G401 (cell line): ENCODE measurements at regions not wholly inside any gene's neighbourhood (a gene's known extent, or its start where the extent isn't known, plus 50 kb on each side); places are given as distances from the start of the nearest gene placed in this dataset.
"Not testable (repeated sequence)": the region's sequence is repeated elsewhere in the genome, so short reads cannot be mapped to it uniquely, and the experiment has no call there.

Source experiments
- DNase-seq: peaks from one replicate; pipeline ENCODE4 v3.0.0-alpha.2; 2015; ENCODE audit warnings: low spot score
- in situ Hi-C: cut with HindIII; loops from 2 replicates; pipeline ENCODE4 v1.10.0; 2016; ENCODE audit warnings: low sequenced_read_pairs, mixed read lengths

GRCh38 chr21:10398692-10399489 lies 122.5 kb upstream of the TPTE start:
- DNase-seq, in situ Hi-C loops: not testable (repeated sequence)

GRCh38 chr21:10400622-10401361 lies 120.6 kb upstream of the TPTE start:
- in situ Hi-C loops, DNase-seq: not testable (repeated sequence)

- in situ Hi-C loops, DNase-seq: not testable (repeated sequence)
Measured at GRCh38 chr21:10402461-10402860, 118.9 kb upstream of the TPTE start.

- in situ Hi-C loops, DNase-seq: not testable (repeated sequence)
Measured at GRCh38 chr21:10405331-10405730, 116.1 kb upstream of the TPTE start.

- DNase-seq, in situ Hi-C loops: not testable (repeated sequence)
Measured at GRCh38 chr21:10409786-10410185, 111.6 kb upstream of the TPTE start.

- DNase-seq, in situ Hi-C loops: not testable (repeated sequence)
Measured at GRCh38 chr21:10410354-10410929, 110.9 kb upstream of the TPTE start.

GRCh38 chr21:10411776-10412526 lies 109.4 kb upstream of the TPTE start:
- DNase-seq, in situ Hi-C loops: not testable (repeated sequence)

GRCh38 chr21:10412928-10413246 lies 108.5 kb upstream of the TPTE start:
- in situ Hi-C loops, DNase-seq: not testable (repeated sequence)

GRCh38 chr21:10413247-10414120 lies 107.9 kb upstream of the TPTE start:
- DNase-seq, in situ Hi-C loops: not testable (repeated sequence)

- DNase-seq, in situ Hi-C loops: not testable (repeated sequence)
Measured at GRCh38 chr21:10414121-10414924, 107.1 kb upstream of the TPTE start.

- in situ Hi-C loops, DNase-seq: not testable (repeated sequence)
Measured at GRCh38 chr21:10414925-10415254, 106.5 kb upstream of the TPTE start.

GRCh38 chr21:10415456-10415855 lies 105.9 kb upstream of the TPTE start:
- in situ Hi-C loops, DNase-seq: not testable (repeated sequence)

- in situ Hi-C loops, DNase-seq: not testable (repeated sequence)
Measured at GRCh38 chr21:10415859-10416258, 105.5 kb upstream of the TPTE start.

- DNase-seq, in situ Hi-C loops: not testable (repeated sequence)
Measured at GRCh38 chr21:10416691-10417447, 104.5 kb upstream of the TPTE start.

GRCh38 chr21:10417551-10418002 lies 103.8 kb upstream of the TPTE start:
- in situ Hi-C loops, DNase-seq: not testable (repeated sequence)

GRCh38 chr21:10418250-10419048 lies 102.9 kb upstream of the TPTE start:
- DNase-seq, in situ Hi-C loops: not testable (repeated sequence)
